GM19351 (cell line): ENCODE measurements at regions not wholly inside any gene's neighbourhood (a gene's known extent, or its start where the extent isn't known, plus 50 kb on each side); places are given as distances from the start of the nearest gene placed in this dataset.
"Not testable (repeated sequence)": the region's sequence is repeated elsewhere in the genome, so short reads cannot be mapped to it uniquely, and the experiment has no call there.

Source experiments
- ATAC-seq: cut with Tn5 transposase; IDR thresholded peaks from one replicate; pipeline ENCODE4 v1.9.1; 2021; ENCODE audit warnings: mild to moderate bottlenecking, moderate library complexity; ENCODE audit not compliant: unreplicated experiment

DNA sequence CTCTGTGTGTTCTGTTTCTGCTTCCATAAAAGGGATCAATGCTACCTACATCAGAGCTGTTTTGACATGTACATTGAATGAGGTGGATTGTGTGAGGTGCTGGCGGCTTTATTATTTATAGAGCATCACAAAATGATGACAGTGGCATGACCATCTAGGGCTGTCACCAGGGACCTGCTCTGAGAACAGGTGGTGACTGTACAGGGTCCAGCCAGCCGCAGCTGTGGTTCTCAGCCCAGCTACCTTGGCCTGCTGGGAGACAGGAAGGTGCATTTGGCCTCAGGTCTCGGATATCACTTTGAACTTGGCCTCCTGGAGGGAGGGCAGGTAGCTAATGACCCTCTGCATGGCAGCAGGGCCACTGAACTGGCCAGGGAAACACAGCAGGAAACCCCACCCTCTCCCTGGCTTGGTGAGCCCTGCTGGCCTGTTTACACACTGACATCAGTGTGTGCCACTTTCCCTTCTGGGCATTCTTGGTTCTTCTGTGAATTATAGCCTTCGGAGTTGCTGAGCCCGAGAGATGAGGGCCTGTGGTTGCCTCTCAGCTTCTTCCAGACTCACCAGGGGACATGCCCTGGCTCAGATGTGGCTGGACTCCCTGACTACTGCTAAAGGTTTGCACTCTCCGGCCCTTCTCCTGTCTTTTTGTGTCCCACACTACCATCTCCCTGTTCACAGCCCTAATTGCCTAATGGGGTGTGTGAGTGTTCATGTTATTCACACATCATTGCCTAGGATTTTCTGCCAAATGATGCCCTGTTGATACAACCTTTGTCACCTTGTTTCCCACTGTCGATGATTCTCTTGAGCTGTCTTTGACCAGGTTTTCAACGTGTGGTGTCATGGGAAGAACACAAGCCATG is 109.2 kb upstream of the RAB12 start:
- no peak for ATAC-seq

DNA sequence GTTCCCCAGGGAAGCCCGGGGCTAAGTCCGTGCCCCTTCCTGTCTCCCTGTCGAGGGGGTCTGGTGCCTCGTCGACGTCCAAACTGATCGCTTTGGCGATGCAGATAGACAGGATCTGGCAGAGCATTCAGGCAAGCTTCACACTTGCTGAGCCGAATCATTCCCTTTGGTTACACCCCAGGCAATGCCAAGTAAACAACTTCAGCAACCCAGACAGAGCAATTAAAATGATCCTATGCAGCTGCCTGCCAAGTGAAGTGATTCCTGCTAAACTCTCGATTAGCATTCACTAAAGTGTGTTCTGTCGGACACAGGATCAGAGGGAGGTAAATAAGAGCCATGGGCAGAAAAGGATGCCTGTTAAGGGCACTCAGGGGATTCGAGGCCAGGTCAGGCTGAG is 108.2 kb upstream of the RAB12 start:
- no peak for ATAC-seq

DNA sequence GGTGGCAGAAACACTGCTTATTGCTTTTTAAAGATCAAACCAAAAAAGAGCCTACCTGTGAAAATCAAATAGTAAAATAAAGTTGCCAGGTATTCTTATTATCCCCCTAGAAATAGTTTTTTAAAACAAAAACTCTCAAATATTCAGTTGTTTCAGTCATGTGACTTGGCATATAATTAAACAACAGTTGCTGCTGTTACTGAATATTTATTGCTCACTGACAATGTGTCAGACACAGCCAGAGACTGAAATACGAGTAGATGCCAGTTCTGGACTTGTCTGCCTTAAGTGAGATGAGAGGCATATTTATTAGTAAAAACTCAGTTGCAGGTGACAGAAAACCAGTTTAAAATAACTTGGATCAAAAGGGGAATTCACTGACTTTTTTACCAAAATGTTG is 106.0 kb upstream of the RAB12 start:
- ATAC-seq = no peak

DNA sequence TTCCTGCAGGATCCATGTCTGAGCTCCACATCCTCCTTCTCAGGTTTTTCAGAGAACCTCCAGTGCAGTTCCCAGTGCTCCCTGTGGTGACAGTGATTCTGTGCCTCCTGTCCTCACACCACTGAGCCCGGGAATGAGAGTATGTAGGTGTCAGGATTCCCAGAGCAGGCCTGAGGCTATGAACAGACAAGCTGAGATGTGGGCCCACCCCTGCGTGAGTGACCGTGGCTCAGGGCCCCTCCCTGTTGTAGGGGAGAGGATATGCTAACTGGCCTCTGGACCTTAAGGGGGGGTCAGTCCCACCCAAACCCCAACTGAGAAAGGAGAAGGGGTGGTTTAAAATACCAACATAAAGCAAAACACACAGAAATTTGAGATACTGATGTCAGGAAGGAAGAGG is 104.8 kb upstream of the RAB12 start:
- ATAC-seq = no peak

DNA sequence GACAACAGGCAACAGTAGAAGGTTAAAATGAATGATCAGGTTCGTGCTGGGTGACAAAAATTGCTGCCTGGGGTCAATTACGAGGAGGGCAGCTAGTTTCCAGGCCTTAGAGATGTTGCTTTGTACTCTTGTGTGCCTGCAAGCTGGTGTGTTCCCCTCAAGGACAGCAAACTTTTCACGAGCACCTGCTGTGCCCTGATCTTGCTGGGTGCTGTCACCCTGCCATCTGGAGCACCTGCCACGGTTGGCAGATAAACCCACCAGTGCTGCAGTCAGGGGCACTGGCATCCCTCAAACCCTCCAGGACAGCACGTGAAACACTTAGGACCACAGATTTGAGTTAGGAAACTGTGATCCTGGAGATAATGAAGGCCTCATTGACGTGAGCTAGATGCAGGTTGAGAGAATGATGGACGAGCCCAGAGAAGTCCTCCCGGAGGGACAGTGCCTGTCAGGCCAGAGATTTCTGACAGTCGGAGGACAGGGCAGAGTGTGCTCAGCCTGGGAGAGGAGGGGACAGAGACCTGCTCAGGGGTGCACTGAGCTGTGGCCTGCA is 104.3 kb upstream of the RAB12 start:
- ATAC-seq = no peak

DNA sequence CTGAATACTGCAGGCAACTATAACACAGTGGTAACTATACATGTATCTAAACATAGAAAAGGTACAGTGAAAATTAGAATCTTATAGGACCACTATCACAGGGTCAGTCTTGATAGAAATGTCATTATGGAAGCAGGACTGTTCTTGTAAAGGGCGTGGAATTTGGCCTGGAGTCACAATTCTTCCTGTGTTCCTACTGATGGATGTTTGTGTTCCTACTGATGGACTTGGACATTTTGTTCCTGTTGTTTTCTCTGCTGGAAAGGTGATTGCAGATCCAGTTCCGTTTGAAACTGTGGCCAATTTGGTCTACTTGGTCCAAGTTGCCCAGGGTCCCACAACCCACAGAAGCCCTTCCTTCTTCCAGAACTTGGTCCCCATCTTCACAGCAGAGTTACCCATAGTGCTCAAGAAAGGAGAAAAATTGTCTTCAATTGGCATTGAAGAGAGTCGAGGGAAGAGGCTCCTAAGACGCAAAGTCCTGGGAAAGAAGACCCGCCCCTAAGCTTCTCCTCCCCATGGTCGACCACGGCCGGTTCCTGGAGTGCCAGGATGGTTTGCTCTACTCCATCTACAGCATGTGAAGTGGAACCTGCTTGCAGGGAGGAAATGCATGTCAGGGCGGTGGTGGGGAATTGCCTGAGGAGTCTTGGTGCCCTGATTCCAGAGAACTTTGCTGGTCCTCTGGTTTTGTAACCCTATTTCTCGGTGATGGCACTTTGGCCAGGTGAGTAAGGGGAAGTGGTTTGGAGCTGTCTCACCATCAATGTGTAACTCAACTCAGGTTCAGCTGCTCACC is 102.8 kb upstream of the RAB12 start:
- no peak for ATAC-seq

DNA sequence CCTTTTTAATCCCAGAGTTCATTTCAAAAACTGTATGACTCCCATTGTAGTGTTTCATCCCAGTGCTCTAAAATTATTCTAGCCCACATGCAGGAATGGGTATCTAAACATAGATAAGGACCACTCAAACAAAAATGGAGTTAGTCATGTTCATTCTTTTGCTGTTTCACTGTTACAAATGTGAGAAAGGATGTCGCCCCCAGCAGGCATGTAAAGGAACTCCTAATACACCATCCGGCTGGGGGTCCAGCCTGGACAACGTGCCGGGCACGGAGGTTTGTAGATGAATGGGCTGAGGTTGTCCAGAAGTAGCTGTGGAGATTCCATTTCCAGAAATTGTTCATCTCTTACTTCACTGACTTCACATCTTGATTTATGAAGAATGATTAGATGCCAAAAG is 101.9 kb upstream of the RAB12 start:
- no peak for ATAC-seq

DNA sequence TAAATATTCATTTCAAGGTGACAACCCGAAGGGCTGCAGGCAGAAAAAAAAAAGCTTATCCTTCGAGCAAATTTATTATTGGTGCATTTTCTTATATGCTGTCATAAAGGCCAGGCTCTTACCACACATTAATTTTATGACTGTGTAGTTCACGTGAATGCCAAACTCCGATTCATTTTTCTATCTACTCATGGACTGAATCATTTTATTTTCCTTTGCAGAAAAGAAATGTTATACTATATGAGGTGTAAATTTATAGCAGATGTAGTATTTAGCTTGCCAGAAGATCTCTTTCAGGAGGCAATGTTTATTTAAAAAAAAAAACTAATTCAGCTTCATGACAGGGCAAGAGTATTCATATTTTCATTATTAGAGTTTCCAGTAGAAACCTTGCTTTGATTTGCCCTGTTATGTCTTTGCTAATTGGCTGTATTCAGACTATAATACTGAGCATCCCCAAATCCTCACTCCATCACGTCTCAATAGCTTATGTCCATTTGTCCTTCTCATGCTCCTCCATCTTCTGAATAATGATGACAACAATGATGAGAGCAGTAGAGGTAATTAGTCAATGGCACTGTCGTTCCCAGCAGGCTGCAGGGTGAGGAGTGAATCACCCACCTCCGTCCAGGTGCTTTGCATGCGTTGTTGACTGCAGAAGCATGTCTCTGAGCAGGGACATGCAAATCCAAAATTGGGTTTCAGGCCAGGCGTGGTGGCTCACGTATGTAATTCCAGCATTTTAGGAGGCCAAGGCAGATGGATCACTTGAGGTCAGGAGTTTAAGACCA is 101.1 kb upstream of the RAB12 start:
- ATAC-seq = no peak

DNA sequence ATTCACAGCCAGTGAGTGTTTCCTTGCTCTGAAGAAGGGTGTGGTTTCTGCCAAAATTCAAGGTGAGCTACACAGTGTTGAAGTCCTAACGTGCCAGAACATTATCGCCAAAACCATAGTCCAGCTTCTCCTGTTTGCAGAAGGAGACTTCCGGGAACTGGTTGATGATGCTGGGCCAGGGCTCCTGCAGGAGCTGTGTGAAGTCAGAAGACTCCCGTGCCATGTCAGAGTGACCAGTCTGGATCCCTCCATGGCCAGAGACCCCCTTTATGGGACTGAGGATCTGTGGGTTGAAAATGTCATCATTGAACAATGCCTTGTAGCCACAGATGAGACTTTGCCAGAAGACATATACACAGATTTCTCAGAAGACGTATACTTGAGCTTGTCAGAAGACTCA is 96.0 kb upstream of the RAB12 start:
- no peak for ATAC-seq

DNA sequence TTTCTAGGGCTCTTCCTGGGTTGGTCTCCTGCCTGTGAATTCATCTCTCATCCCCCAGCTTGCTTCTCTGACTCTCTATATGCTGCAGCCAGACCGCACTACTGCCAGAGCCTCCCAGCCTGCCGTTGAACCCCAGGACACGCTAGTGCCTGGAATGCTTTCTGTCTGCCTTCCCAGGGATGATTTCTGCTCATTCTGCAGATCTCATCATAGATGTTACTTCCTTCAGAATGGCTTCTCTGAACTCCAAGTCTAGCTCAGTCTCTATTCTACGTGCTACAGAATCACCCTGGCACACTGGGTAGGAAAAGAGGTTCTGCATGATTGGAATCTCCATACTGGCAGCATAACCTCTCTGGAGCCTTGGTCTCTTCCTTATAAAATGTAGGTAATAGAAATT is 94.8 kb upstream of the RAB12 start:
- ATAC-seq = no peak

DNA sequence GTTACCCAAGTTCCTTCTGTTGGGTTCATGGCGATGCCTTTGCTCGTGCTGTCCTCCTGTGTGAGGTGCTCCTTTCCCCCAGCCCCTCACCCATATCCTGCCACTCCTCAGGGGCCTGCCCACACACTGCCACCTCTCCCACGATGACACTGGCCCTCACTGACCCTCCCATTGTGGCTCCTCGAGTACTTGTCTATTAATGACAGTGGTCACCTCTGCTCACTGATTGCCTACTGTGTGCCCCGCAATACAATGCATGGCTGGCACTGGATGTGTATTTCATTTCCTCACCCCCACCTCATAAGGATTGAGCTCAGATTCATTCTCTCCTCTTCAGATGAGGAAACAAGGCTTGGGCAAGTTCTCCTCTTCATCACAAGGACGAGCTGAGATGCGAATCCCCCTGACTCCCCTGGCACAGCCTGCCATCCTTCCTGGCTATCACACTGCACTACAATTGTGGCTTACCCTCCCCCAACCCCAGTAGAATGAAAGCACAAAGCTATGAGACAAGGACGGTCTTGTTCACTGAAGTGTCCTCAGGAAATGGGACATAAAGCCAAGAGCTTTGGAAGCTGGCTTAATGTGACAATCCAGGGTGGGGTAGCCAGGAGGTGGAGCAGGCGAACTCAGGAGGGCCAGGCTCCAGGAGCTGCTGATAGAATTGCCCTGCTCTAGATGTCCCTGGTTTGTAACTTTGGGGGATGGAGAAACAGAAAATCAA is 93.9 kb upstream of the RAB12 start:
- no peak for ATAC-seq

DNA sequence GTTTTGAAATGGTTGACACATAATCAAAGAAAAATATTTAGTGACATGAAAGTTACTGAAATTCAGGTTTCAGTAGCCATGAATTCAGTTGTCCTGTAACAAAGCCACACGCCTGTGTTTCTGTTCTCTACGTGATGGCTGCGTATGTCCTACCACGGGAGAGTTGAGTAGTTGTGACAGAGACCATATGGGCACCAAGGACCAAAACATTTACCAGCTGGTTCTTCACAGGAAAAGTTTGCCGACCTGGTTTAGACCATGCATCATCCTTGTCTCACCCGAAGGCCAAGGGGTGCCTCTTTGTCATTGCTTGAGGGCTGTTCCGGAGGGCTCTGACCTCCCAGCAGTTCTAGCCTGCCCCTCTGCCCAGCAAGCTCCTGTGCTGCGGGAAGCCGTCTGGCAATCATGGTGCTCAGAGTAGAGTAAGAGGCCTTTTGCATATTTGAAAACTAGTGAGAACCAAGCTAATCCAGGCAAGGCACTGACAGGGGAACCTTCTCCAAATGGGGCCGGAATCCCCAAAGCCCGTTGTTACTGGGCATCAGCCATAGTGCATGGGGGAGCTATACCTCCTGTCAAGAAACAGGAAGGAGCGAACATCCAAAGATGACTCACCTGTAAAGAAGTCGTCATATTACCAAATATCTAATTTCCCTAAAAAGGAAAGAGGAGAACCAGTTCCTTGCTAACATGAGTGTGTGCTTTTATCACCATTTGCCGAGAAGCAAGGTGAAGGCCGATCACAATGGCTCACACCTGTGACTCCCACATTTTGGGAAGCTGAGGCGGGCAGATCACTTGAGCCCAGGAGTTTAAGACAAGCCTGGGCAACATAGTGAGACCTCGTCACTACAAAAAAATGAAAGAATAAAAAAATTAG is 92.6 kb upstream of the RAB12 start:
- no peak for ATAC-seq

DNA sequence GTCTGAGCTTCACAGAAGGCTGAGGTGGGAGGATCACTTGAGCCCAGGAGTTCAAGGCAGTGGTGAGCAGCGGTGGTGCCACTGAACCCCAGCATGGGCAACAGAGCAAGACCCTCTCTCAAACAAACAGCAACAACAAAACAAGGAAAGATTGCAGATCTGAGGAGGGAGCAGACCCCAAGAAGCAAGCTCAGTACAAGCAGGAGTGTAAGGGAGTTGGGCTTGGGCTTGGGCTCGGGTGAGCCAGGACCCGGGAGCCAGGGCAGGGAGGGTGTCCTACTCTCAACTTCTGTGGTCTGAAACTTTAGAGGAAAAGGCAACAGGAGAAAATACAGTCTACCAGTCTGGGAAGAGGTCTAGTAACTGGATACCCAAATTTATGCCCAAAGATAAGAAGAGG is 92.0 kb upstream of the RAB12 start:
- ATAC-seq = no peak

DNA sequence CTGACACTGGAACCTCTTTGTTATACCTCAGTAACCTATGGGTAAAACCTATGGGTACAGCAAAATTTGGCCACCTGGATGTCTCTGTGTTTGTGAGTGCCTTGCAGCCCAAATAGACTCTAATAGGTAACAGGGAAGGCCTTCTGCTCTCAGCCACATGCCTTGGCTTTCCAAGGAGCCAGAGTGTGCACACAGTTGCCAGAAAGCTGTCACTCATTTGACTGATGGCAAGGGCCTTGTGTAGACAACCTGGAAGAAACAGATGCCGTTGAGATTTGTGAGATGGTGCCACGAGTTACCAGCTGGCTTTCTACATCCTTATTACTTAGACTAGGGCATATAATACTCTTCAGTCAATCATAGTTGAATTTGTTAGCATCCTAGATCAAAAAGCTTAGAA is 90.1 kb upstream of the RAB12 start:
- ATAC-seq = no peak

DNA sequence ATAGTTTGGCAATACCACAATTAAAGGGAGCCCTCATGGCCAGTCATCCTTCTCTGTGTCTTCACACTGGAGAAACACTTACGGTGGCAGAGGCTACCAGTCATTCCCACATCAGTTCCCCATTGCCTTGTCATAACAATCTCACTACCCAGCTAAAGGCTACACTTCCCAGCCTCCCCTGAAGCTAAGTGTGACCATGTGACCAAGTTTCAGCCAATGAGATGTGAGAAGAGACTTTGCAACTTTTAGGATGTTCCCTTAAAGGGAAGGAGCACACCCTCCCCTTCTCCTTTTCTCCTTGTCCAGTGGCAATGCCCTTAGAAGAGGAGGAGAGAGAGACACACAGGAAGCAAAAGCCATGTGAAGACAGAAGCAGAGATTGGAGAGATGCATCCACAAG is 89.0 kb upstream of the RAB12 start:
- no peak for ATAC-seq

DNA sequence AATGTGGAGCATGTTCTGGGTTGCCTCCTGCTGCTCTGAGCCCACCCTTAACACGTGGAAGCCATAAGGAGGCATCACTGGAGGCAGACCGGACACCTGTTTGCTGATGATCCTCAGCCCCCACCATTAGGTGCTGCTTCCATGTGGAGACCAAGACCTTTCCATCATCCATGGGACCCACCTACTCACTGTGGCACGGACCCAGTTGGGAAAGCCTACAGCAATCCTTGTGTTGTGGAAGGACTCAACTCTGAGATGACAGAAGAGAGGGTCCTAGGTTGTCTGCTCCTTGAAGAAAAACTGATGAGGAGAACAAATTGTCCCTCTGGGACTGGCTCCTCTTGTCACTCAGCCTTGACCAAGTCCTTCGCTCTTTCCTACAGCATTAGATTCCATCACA is 86.5 kb upstream of the RAB12 start:
- ATAC-seq = no peak

DNA sequence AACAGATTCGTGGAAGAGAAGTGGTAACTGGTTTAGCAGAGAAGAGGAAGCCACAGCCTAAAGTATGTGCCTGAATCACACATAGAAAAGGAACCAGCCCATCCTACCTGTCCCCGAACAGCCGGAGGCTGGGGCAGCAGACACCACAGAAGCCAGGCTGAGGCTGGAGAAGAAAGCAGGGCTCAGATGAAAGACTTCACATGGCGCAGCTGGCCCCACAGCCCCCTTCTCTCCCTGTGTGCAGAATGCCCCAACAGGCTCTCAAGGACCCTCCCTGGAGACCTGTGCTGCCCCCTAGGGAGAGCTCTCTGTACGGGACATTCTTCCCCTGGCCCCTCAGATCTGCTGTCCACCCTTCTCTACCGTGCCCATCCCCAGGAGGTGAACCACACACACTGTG is 83.5 kb upstream of the RAB12 start:
- no peak for ATAC-seq

DNA sequence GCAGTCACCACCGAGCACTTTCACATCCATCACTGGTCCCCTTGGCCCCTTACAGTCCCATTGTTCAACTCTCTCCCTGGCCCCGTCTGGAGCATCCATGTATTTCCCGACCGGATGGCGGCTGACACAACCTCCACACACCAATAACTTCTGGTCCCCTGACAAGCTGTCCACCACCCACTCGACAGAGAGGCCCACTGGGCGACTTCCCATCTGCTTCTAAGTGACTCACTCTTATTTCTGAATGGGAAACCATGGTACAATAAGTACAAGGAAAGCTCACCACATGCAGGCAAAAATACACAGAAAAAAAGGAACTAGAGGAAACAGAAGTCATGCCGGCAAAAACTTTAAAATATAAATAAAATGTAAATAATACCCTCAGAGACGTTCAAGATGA is 82.9 kb upstream of the RAB12 start:
- ATAC-seq = no peak

DNA sequence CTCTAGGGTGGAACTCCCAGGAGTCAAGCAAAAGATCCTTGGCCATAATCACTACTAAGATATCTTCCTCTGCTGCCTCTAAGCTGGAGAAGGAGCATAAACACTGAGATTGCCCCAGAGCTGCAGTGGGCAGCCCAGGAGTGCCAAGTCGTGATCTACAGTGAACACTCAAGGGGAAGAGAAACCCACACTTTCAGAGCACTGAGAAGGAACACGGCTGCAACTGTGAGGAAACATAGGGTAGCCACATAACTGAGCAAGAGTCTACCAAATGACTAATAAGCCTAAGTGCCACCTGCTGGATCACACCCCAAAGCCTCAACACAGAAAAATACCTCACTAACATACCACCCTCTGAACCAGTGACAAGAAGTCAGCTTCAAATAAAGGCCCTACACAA is 79.6 kb upstream of the RAB12 start:
- ATAC-seq = no peak

DNA sequence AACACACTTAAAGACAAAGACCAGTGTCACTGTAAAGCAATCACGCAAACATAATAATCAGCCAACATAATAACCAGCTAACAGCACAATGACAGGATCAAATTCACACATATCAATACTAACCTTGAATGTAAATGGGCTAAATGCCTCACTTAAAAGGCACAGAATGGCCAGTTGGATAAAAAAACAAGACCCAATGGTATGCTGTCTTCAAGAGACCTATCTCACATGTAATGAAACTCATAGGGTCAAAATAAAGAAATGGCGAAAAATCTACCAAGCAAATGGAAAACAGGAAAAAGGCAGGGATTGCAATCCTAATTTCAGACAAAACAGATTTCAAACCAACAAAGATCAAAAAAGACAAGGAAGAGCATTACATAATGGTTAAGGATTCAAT is 78.2 kb upstream of the RAB12 start:
- not testable (repeated sequence) for ATAC-seq
